Ramos (cell line): ENCODE measurements at regions not wholly inside any gene's neighbourhood (a gene's known extent, or its start where the extent isn't known, plus 50 kb on each side); places are given as distances from the start of the nearest gene placed in this dataset.
"Not testable (repeated sequence)": the region's sequence is repeated elsewhere in the genome, so short reads cannot be mapped to it uniquely, and the experiment has no call there.

Experiments used
- in situ Hi-C: fragments of 300-500 bp; cut with MboI; formaldehyde crosslinking; loops from one replicate; pipeline ENCODE4 v1.14.3; 2022; ENCODE audit warnings: low sequenced_read_pairs; ENCODE audit not compliant: unreplicated experiment

DNA sequence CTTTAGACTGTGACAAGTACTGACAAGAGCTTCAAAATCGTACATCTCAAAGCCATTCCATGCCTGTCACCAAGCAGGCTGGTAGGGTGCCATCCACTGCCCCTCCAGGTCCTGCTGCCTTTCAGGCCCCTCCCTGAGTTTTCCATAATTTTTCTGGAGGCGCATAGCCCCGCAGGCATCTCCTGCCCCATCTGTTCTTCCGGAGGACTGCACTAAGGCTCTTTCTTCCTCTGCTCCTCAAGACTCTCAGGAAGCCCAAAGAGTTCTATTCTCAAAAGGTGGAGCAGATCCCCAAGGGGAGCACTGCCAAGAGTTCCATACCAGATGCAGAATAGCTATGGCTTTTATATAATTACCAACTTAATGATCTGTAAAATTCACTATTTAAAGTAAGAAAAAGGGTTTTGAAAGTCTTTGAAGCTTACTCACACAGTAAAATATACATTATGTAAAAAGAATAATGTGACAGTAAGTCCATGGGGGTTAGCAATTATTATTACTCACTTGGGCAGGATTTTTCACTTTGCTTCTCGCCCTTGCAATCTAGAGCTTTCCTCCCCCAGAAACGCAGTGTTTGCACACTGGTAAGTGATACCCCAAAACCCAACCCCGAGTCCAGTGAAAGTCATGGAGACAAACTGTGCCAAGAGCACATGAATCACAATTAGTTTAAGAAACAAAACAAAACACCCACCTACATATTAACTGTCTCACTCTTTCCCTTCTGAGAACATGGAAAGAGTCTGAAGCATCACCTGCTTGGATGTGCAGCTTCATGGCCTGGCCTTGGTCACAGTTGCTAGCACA is 114.1 kb upstream of the DAPK1 start:
- in situ Hi-C loops = no loop called here

DNA sequence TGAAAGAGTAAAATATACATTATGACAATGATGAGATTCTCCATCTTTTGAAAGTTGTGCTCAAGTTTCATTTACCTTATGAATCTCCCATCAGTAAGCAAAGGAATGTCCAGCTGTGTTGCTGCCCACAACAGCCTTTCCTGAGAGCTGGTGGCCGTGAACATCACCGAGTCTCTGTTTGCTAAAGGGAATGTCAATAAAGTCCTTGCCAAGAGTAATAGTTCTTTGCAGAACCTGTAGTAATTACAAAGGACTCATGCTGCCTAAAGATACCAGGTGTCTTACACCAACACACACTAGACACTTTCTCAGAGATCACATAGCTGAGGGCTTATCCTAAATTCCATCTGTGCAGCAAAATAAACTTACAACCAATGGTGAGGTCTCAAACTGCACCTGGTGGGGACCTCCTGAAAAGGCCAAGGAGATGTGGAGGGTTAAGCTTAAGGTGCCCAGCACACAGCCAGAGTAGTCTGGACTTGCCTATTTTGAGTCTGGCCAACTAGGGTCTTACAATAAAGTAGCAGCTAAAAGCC is 111.1 kb upstream of the DAPK1 start:
- in situ Hi-C loops = no loop called here

DNA sequence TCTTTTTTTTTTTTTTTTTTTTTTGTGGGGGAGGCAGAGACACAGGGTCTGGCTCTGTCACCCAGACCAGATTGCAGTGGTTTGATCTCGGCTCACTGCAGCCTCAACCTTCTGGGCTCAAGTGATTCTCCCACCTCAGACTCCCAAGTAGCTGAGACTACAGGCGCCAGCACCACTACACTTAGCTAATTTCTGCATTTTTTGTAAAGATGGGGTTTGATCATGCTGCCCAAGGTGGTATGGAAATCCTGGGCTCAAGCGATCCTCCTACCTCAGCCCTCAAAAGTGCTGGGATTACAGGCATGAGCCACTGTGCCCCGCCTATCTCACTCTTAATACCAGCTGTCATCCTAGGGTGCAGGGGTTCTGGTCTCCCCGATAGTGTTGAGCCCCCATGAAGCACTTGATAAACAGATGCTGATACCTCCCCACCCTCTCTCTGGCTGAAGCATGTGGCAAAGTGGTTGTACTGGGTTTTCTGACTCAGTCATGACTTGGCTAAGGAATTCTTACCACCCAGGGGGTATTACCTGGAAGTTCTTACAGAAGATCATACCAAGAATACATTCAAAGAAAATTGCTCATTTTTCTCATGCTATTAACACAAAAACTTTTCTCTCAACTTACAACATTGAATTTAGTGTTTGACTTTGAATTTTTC is 110.2 kb upstream of the DAPK1 start:
- in situ Hi-C loops = no loop called here

DNA sequence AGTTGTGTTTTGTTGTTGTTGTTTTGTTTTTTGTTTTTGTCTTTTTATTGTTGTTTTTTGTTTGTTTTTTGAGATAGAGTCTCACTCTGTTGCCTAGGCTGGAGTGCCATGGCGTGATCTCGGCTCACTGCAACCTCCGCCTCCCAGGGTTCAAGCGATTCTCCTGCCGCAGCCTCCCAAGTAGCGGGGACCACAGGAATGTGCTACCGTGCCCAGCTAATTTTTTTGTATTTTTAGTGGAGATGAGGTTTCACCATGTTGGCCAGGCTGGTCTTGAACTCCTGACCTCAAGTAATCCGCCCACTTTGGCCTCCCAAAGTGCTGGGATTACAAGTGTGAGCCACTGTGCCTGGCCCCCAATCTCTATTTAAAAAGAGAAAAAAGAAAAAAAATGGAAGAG is 109.0 kb upstream of the DAPK1 start:
- in situ Hi-C loops = not testable (repeated sequence)

DNA sequence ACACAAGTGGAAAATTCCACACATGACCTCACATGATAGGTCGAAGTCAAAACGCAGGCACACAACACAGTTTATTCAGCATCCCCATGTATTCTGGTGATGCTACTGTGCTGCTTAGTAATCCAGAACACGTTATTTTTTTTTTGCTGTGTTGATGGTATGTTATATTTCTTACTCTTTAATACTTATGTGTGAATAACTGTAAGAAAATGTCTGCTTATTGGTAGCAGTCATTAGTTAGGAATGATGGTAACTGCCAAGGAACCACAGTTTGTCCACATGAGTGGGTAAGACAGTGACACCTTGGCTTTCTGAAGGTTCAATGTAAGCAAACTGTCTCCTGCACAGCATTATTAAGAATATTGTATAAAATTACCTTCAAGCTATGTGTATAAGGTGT is 107.7 kb upstream of the DAPK1 start:
- in situ Hi-C loops = no loop called here

DNA sequence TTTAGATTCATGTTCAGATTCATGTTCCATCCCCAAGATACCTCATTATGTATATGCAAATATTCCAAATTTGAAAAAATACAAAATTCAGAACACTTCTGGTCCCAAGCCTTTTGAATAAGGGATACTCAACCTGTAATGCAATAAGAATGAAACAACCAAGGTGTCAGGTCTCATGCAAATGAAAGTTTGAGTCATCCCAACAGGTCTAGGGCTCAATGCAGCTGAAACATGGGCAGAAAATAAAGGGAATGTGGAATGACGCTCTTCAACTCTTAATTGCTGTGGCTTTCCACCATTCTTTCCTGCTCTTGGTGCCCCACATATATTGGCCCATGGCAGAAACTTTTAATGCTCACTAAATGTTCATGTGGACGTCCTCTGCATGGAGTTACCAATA is 107.3 kb upstream of the DAPK1 start:
- in situ Hi-C loops = no loop called here

DNA sequence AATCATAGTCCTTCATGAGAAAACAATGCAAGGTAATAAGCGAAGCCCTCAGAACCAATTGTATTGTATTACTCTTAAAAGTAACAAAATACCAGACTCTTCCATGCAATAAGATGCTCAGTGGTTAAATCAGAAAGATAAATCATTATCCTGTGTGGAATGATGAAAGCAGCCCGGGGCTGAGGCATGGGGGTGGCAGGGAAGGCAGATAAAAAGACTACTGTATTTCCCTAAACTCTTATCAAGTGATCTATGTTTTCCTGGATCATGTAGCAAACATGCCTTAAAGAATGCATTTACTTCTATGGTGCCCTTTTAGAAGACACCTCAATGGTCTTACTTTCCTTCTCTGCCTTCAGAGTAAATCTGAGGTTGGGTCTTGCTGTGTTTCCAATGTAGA is 105.6 kb upstream of the DAPK1 start:
- in situ Hi-C loops = no loop called here

DNA sequence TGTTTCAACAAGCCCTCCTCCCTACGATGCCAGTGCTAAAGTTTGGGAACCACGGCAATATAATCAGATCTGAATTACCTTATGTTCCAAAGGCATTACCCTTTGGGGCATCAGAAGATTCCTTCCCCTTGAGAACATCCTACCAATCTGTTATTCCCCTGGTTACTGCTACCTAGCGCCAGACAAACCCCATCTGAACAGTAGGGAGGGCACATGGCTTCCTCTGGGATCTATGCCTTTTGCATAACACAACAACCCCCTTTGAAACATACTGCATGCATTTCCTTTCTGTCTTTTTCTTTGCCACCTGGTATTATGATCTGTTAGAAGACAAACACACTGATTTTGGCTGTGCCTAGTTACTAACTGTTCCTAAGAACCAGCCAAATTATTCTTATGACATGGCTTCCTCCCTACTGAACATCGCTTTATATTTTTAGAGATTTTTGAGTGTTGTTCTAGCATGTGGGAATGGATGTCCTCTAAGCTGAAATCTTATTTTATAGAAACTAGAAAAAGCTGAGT is 103.9 kb upstream of the DAPK1 start:
- in situ Hi-C loops = no loop called here

DNA sequence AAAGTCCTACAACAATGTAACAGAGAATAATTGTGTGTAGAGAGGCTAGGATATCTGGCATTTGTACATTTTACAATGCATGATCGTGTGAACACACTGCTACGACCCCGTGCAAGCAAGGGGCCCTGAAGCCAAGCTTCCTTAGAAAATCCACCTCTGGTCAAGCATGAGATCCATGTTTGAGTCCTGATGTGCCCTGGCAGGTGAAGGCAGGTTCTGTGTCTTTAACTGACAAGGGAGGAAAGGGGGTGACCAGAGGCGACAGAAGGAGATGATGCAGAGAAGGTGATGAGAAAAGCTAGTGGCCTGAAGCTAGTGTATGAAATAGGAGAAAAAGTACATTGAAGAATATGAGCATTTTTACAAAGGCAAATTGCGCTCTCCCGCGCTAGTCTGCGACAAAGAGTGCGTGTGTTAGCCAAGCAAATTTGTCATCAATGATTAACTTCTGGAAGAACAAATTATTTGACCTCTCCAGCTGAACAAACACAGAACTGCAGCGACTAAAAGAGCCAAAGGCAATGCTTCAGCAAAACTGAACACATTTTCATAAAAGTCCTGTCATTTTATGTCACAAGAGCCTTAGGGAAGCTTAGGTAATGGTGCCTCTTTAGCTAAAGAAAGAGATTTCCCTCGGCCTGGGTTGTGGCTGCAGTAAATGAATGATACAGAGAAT is 101.7 kb upstream of the DAPK1 start:
- in situ Hi-C loops = no loop called here

DNA sequence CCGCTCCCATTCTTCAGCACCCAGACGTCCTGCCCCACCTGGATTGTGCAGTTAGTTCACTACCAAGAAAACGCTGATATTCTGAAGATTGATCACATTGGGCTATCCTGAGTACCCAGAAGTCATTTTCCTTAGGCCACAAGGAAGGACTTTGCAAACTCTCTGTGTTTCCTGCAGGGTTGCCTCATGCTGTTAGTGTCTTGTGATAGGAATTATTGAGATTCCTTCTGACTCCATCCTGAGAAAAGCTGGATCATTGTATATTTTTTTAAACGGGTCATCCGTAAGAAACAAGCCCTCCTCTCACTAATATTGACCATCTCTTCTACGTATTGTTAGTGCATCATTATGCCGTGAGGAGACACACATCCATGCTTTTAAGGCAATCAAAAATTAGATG is 96.0 kb upstream of the DAPK1 start:
- in situ Hi-C loops = no loop called here

DNA sequence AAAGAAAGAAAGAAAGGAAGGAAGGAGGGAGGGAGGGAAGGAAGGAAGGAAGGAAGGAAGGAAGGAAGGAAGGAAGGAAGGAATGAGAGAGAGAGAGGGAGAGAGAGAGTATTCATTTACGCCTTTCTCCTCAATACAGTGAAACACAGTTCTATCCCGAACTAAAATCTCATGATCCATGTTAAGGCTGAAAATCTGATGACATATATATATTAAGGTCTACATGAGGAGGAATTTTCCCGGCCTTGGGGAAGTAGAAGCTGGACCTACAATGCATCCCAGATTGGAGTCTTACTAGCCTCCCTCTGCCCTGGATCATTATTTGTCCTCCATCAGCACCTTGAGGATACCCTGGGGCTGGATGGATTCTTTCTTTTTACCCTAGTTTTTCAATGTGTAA is 95.1 kb upstream of the DAPK1 start:
- in situ Hi-C loops = no loop called here

DNA sequence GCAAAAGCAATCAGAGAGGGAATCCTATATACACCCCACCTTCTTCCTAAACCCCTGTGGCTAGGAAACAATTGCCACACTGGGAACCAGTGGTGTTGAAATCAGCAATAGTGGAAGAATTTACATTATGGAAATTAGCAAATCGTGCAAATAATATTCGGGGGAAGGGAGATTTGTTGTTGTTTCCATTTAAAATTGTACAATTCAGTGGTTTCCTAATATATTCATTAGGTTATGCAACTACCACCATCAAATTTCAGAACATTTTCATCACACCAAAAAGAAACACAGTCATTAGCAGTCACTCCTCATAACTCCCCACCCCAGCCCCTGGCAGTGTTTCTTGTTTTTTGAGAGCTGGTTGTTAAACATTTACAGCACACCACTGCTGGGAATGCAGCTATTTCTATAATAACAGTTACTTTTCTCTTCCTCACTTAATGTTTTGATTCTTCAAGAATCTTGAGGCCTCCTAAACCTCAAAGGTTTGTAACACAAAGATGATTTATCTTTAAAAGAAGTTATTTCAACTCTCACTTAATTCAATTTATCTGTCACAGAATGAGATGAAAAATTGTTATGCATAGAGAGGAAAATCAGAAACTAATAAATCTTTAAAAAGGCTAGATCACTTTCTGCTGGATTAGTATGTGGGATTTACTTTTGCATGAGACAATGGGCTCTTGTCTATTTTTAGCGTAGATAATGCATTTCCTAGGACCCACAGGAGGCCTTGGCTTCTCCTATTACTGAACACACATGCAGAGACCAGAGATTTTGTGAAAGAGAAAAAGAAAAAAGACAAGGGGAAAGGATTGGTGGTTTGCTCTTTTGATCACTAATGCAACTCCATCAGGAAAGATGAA is 91.8 kb upstream of the DAPK1 start:
- in situ Hi-C loops = no loop called here

DNA sequence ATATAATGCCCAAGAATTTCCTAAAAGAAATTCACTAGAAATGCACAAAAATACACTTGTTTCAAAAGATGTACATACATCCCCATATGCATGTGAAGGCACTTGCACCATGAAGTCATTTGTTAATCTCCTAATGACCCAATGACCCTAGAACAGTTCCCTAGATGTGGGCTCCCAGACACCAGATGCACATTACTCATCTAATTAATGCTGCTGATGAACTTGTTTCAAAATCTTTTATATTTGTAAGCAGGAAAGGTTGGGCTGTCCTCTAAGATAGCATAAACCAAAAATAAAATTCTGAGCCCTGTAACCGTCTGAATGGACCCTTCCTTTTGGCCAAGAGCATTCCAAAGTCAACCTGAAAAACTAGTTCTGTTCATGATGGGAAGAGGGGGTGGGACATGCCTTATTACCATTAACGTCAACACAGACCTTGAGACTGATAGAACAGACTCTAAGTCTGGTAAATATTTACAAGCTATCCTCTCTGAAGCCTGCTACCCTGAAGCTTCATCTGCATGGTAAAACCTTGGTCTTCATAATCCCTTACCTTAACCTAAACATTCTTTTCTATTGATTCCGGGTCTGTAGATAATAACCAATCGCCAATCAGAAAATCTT is 91.0 kb upstream of the DAPK1 start:
- in situ Hi-C loops = no loop called here

DNA sequence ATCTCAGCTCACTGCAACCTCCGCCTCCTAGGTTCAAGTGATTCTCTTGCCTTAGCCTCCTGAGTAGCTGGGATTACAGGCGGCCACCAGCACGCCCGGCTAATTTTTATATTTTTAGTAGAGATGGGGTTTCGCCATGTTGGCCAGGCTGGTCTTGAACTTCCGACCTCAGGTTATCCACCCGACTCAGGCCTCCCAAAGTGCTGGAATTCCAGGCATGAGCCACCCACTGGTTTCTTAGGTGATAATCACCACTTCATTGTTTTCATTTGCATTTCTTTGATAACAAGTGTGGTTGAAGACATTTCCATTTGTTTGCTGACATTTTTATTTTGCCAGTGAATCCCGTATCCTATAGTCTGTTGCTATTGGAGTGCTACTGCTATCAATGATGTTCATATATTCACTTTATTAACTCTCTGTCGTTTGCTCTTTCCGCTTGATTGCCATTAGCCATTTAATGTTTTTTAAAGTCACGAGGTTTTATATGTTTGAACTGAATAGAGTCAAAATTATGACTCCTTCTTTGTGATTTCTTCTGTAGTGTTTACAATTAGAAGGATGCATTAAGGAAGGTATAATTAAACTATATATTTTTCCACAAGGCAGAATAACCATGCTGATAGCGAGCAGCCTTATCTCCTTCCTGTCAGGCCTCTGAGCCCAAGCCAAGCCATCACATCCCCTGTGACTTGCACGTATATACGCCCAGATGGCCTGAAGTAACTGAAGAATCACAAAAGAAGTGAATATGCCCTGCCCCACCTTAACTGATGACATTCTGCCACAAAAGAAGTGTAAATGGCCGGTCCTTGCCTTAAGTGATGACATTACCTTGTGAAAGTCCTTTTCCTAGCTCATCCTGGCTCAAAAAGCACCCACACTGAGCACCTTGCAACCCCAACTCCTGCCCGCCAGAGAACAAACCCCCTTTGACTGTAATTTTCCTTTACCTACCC is 87.3 kb upstream of the DAPK1 start:
- in situ Hi-C loops = not testable (repeated sequence)

DNA sequence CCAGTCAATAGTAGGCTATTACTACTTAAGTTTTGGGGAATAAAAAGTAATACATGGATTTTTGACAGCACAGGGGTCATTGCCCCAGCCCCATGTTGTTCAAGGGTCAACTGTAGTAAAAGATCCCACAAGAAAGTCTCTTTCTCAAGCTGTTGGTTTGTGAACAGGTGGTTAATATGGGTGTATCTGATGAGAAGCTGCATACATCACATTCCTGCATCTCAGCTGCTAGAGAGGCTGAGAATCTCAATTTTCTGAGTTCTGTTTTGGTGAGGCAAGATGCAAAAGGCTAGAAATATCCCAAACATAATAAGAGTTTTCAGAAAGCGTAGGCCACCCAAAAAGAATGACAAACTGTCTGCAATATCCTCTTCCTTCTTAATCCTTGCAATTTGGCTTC is 76.8 kb upstream of the DAPK1 start:
- in situ Hi-C loops = no loop called here

DNA sequence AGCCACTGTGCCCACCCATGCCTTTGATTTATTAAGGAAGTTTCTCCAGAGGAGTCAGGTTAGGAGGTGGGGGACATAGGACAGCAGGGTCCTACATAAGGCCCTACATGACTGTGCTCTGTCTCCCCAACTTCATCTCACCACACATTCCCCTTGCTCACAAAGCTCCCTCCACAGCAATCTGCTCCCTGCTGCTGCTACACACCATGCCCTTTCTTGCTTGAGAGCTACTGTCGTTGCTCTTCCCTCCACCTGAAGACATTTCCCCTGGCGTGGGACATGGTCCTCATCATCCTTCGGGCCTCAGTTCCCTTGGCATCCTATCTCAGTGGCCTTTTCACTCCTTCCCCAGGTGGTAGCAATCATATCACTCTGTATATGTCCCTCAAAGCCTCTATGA is 75.9 kb upstream of the DAPK1 start:
- in situ Hi-C loops = no loop called here

DNA sequence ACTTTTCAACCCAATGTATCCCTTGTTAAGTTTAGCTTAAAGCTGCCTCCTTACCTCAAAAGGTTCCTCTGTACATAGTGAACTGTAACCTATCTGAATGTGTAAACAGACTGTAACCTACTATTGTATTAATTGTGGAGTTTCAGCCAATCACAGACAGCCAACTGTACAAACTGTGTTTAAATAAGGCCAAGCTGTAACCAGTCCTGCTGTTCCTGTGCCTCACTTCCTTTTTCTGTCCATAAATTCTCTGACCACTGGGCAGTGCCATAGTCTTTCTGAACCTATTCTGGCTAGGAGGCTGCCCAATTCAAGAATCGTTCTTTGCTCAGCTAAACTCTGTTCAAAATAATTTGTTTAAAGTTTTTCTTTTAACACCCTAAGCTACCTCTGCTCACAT is 74.7 kb upstream of the DAPK1 start:
- in situ Hi-C loops = no loop called here

DNA sequence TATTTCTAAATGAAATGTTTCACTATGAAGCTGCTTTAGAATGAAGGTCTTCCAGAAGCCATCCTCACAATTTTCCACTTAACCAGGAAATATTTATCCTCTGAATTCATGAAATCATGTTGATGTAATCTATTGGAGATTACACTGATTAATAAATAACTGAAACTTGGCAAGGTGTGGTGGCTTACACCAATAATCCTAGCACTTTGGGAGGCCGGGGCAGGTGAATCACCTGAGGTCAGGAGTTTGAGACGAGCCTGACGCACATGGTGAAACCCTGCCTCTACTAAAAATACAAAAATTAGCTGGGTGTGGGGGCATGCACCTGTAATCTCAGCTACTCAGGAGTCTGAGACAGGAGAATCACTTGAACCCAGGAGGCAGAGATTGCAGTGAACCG is 73.8 kb upstream of the DAPK1 start:
- in situ Hi-C loops = not testable (repeated sequence)

DNA sequence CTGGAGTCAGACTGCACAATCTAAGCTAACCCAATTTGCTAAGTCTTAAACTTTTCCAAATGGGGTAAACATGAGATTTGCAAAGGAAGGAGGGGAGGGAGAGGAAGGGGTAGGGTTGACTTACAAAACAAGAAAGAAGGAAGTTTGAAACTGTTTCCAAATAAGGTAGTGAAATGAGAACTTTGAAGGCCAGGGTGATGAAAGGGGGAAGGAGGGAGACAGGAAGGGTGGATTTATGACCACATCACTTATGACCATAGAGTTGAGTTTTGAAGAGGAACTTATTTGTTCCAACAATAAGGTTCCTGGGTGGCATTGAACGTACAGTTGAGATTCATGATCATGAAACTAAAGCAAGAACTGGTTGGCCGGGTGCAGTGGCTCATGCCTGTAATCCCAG is 72.5 kb upstream of the DAPK1 start:
- in situ Hi-C loops = no loop called here
